Dedifferentiated amniotic fluid mesenchymal stem cell (primary cell): ENCODE measurements at regions not wholly inside any gene's neighbourhood (a gene's known extent, or its start where the extent isn't known, plus 50 kb on each side); places are given as distances from the start of the nearest gene placed in this dataset.

Source experiments
- DNase-seq: peaks from one replicate; pipeline ENCODE4 v3.0.0-alpha.2; 2016; ENCODE audit errors: extremely low spot score

- no peak for DNase-seq
Measured at GRCh38 chr4:104964410-104965175, 182.1 kb upstream of the TET2 start.

- DNase-seq = no peak
Measured at GRCh38 chr4:104966349-104967033, 180.2 kb upstream of the TET2 start.

GRCh38 chr4:104967034-104967401 lies 179.7 kb upstream of the TET2 start:
- no peak for DNase-seq

GRCh38 chr4:104969394-104970082 lies 177.1 kb upstream of the TET2 start:
- no peak for DNase-seq

GRCh38 chr4:104971462-104971861 lies 175.2 kb upstream of the TET2 start:
- DNase-seq = no peak

GRCh38 chr4:104973708-104974107 lies 173.0 kb upstream of the TET2 start:
- DNase-seq = no peak

- DNase-seq = no peak
Measured at GRCh38 chr4:104975617-104976016, 171.1 kb upstream of the TET2 start.

GRCh38 chr4:104976262-104976661 lies 170.4 kb upstream of the TET2 start:
- no peak for DNase-seq

GRCh38 chr4:104979083-104979760 lies 167.5 kb upstream of the TET2 start:
- DNase-seq = no peak

GRCh38 chr4:104983615-104984179 lies 163.0 kb upstream of the TET2 start:
- DNase-seq = no peak

GRCh38 chr4:104986306-104986705 lies 160.4 kb upstream of the TET2 start:
- no peak for DNase-seq

GRCh38 chr4:104989371-104989770 lies 157.3 kb upstream of the TET2 start:
- no peak for DNase-seq

- DNase-seq = no peak
Measured at GRCh38 chr4:105002278-105002677, 144.4 kb upstream of the TET2 start.

- DNase-seq = no peak
Measured at GRCh38 chr4:105014234-105014633, 132.4 kb upstream of the TET2 start.

GRCh38 chr4:105014635-105015034 lies 132.0 kb upstream of the TET2 start:
- no peak for DNase-seq

- DNase-seq = no peak
Measured at GRCh38 chr4:105015750-105016149, 130.9 kb upstream of the TET2 start.

- no peak for DNase-seq
Measured at GRCh38 chr4:105022811-105023667, 123.6 kb upstream of the TET2 start.

GRCh38 chr4:105023668-105024055 lies 123.0 kb upstream of the TET2 start:
- no peak for DNase-seq

- no peak for DNase-seq
Measured at GRCh38 chr4:105025263-105026017, 121.2 kb upstream of the TET2 start.

- DNase-seq = no peak
Measured at GRCh38 chr4:105036991-105037390, 109.7 kb upstream of the TET2 start.
